HuH-7.5 (cell line): ENCODE measurements at regions not wholly inside any gene's neighbourhood (a gene's known extent, or its start where the extent isn't known, plus 50 kb on each side); places are given as distances from the start of the nearest gene placed in this dataset.

Experiments used
- DNase-seq: peaks from one replicate; pipeline ENCODE4 v3.0.0; 2011; ENCODE audit warnings: low spot score

DNA sequence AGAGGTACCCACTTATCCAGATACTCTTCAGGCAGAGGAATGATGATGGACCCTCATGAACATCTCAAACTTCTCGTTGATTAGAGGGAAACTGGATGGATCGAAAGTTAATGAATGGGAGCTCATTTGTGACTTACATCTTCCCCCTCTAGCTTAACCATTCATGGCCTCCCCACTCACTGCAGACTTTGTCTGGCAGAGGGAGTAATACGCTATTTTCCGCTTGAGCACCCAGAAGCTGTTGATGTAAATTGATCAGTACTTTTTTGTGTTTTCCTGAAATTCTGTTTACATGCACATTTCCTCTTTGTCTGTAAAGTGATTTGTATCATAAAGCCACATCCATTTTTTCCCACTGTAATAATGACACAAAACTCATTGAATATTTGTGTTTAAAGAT is 239.1 kb upstream of the RBFOX1 start:
- DNase-seq: no peak

DNA sequence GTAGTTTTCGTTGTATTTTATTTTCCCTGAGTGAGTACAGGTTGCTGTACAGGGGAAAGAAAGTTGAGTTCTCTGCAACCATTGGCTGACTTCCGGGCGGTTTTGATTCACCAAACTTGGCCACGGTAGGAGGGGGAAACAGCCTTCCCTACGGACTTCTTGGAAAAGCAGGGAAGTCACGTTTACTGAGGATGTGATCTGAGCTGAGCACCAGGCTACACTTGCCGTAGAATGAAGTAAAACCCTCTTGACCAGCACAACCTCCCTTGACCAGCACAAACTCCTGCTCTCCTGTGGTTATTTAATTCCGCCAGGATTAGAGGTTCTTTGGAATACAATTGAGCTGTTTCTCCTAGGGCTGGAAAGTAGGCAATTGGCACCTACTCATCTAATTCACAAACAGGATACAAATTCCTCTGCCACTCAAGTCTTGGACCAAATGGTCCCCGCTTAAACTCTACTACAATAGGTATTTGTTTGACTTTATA is 242.0 kb upstream of the RBFOX1 start:
- DNase-seq: no peak

DNA sequence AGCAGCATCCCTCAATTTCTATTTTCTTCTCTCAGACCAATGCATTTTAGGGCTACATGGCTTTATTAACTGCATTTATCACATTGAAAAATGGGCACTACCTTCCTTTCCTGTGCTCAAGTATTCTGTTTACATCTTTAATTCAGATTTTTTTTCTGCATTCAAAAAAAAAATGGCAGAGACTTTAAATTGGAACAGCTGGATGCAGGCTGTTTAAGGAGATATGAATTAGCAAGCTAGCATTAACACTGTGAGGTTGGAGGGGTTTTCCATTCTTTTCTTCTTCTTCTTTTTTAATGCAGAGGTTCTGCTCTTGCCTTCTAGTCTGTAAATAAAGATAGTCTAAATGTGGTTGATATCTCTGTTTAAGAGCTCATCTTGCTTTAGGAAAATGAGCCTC is 242.9 kb upstream of the RBFOX1 start:
- no peak for DNase-seq

DNA sequence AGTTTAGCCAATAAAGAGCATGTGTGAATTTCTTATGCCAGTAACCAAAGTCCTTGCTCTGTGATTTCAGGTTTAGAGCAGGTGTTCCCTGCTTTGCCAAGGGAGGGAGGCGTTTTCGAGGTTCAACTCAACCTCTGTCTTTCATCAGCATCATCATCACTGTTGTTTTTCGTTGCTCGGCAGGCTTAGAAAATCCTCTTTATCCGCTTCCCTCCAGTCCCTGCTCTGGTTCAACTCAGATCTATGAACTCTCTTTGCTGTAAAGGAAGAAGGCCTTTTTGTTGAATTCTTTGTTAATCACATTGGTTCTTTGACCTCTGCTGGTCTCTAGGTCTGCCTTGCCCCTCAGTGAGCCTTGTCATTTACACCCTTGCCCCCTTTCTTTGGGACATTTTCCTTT is 243.9 kb upstream of the RBFOX1 start:
- DNase-seq: no peak

DNA sequence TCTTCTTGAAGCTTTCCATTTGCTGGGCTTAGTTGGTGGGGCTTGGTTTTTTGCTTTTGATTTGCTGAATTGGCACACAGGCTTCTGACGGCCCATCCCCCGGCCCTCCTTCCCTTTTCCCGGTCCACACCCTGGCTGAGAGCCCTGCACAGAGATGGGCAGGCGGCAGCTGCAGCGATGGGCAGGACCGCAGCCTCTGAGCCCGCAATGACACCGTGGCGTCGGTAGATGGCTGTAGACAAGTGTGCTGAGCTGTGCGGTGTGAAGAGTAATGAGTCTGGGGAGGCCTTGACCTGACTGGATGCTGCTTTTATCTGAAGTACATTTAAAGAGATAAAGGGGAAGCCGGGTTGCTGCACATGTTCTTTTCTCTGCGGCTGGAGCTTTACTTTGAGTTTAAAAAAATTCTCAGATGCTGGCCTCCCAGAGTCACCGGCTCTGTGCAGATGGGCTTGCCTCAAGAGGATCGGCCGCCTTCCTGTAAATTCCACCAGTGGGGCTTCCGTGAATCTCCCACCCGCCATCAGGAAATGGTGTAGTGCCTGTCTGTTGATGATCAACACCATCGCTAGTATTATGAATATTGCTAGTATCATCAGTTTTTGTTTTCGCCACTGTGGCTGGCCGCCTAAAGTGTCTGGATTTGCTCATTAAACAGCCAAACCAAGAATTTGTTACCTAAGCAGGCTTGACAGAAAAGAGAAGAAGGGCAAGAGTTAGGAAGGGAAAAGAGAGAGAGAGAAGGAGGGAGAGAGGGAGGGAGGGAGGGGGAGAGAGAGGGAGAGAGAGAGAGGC is 245.6 kb upstream of the RBFOX1 start:
- peak; percentile 5 for DNase-seq

DNA sequence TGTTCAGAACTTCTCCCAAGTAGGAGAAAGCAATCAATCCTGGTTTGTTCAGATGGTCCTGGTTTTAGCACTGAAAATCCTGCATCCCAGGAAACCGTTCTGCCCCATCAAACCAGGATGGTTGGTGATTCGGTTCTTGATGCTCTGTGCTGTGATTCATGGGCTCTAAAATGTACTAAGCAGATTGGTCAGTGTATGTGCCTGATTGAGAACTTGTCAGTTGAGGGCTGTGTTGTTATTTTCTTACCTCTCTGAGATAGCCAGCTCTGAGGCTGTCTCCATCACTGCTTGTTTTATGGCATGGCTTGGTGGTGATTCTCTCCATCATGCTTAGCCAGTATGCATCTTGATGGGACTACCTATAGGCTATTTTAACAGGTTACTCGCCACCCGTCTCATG is 246.9 kb upstream of the RBFOX1 start:
- DNase-seq: no peak

DNA sequence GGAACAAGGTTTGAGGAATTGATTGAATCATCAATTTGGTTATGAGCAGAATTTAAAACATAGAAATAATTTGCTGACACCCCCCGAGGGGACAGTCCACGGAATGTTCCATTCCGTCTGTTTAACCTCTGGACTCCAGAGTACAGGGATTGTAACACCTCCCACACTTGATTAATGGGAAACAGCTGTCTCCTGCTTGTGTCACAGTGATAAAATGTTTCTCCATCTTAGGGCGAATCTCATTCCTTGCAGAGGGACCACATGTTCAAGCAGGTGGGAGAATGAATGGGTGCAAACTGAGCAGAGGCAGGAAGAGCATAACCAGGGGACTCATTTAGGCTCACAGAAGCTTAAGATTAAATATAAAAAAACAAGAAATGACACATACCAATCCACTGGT is 249.5 kb upstream of the RBFOX1 start:
- DNase-seq: no peak

DNA sequence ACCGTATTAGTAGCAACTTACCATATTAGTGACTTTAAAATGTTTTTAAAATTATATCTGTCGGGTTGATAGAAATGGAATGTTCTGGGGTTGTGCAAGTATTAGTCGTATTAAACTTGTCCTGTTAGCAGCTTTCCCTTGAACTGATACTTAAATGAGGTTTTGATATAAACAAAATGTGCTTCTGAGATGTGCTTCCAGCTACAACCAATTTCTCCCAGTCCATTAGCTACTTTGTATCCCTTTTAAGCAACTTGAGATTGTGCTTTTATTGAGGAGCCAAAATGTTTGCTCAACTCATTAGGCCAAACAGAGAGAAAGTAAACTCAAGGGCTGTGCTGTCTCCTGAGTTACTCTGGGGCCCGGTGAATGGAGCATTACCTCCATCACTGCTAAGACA is 255.0 kb upstream of the RBFOX1 start:
- no peak for DNase-seq

DNA sequence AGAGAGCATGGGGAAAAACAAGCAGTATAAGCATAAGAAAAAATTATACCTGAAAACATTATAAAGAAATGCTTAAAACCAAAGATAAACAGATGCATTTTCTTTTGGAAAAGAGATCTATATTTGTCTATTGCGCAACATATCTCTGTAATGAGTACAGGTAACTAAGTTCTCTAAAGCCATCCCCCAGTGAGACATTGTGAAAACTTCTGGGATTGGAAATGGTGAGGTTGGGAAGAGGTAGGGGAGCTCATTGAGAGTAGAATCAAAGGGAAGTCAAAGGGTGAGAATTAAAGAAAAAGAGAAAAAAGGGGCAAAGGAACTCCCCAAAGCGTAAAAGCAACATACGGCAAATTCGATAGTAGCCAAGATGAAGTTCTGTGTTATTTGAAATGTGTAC is 257.9 kb upstream of the RBFOX1 start:
- no peak for DNase-seq

DNA sequence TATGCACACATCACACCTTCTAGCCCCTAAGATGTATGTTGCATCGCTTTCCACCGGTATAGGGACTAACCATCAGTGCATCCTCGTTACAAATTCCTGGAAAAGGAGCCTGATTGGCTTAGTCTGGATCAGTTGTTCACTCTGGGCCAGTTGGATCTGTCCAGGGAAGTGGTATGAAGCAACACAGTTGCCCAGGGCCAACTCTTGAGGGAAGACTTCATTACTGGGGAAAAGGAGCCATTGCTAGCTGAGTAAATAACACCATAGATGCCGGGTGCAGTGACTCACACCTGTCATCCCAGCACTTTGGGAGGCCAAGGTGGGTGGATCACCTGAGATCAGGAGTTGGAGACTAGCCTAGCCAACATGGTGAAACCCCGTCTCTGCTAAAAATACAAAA is 275.2 kb upstream of the RBFOX1 start:
- no peak for DNase-seq

DNA sequence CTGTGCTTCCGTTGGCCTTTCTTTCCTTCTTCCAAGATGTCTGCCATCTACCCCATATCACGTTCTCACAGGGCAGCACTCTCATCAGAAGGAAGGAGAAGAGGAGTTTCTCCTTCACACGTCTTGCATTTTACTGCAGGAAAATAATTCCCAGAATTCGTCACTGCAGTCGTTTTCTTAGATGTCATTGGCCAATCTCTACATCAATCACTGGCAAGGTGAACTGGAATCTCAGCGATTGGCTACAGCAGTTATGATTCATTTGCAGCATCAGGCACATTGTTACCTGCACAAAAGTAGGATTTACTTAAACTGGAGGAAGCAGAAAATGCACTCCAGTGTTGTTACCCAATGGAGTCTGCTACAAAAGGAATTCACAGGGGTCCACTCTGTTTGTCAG is 277.2 kb upstream of the RBFOX1 start:
- no peak for DNase-seq

DNA sequence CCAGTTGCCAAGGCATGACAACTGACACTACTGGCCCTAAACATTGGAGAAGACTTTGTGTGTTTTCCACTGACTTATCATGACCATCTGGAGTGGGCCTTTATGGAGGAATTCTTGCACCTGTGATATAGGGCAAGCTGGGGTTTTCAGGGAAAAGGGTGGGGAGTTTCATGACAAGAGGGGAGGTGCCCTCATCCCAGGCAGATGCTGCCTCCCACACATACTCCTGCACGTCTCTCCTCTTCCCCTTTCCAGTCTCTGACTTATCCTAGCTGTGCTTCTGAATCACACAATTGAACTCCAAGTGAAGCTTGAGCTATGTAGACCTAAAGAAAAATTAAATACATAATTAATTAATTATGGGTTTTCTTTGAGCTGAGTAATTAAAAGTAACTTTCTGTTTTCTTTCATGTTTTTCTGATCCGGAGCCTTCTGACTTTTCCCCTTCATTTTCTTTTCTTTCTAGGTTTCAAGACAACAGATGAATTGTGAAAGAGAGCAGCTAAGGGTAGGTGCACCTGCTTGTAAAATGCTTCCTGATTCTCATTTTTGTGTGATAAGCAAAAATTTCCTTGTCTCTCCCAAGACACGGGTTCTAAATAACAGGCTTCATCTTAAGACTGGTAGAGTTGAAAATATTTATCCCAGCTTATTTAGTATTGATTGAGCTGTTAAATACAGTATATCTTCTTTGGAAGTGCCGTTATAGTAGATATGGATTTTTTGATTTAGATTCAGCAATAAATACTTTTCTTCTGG is 280.9 kb upstream of the RBFOX1 start:
- no peak for DNase-seq

DNA sequence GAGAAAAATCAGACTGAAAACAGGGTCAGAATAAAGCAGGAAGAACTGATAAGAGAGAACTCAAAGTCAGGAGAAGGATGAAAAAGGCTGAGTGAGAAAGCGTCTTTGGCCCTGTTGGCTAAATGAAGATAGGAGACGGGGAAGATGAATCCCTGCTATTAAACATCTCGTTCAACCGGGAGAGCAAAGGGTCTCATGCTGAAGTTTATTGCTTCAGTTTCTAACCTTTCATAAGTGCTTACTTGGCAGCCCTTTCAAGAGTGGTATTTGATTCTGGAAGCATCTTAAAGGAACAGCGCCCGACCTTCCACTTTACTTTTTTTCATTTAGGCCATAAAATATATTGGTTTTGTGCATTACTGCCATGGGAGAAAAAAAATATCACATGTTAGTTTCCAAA is 288.3 kb upstream of the RBFOX1 start:
- no peak for DNase-seq

DNA sequence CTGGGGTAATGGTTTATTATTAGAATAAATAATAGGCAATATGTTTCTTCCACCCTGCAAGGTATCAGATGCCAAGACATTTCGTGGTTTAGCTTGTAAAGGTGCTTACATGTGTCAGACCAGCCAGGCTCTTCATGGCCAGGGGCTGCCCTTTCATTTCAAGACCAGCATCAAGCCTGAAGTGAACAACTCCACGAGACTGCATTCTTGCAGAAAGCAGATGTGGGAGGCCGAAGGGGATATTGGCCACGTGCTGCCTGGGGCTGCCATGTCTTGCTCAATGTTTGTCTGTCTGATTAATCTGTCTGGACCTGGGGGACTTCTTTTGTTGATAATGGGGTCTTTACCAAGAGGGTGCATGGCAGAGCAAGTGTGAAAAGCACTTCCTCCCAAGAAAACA is 294.2 kb upstream of the RBFOX1 start:
- no peak for DNase-seq

DNA sequence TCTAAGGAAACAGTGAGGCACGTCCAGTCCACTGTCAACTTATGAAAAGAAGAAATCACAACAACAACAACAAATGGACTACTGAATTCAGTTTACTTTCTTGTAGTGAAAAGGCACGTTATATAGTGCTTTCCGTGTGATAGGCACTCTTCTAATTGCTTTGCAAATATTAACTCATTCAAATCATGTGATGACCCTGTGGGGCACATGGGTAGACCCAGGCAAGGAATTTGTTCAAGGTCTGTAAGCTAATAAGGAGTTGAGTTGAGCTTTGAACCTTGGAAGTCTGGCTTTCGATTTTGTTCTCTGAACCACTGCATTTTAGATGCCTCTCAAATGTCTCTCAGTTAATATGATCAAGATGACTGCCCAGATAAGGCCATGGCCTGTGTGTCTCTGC is 295.1 kb upstream of the RBFOX1 start:
- DNase-seq: no peak

DNA sequence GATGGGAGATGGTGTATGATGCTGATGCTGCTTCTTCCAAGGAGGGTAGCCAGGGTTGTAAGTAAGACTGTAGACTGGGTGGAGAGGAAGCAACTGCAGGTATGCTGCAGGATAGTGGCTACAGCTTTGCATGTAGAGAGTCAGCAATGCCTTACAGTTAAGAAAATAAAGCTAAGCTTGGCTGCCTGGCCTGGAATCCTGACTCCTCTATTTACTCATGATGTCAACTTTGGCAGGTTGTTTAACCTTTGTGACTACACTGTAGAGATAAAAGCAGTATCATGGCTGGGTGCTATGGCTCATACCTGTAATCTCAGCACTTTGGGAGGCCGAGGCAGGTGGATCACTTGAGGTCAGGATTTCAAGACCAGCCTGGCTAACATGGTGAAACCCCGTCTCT is 301.6 kb upstream of the RBFOX1 start:
- no peak for DNase-seq

DNA sequence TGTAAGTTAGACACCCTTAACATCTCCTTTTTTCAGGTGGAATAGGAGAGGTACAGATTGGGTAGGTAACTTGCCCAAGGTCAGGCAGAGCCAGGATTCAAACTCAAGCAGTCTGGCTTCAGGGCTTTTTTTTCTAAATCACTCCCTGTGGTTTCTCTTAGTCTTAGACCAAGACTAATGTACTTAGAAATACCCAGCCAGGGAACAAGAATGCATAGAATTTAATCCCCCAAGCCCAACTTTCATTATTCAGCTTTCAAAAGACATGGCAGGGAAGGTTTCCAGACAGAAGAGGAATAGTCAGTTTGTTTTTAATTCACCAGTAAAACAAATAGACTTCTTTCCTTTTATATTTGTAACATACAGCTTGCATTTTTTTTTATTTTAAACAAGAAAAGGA is 305.2 kb upstream of the RBFOX1 start:
- no peak for DNase-seq

DNA sequence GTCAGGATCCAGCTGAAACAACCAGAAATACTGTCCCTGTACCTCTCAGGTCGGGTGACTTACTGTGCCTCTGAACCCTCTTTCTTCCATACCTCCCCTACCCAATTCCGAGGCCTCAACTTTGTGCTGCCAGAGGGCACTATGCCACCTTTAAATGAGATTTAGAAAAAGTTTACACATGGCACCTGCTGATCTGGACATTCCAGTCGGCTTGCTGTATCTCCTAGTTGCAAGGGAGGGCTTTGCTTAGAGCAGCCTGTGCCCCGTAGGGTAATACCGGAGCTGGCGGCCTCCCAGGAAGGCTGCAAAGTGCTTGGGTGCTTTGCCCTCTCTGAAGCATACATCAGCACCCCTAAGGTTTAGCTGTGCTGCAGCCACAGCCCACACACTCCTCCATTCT is 306.0 kb upstream of the RBFOX1 start:
- no peak for DNase-seq

DNA sequence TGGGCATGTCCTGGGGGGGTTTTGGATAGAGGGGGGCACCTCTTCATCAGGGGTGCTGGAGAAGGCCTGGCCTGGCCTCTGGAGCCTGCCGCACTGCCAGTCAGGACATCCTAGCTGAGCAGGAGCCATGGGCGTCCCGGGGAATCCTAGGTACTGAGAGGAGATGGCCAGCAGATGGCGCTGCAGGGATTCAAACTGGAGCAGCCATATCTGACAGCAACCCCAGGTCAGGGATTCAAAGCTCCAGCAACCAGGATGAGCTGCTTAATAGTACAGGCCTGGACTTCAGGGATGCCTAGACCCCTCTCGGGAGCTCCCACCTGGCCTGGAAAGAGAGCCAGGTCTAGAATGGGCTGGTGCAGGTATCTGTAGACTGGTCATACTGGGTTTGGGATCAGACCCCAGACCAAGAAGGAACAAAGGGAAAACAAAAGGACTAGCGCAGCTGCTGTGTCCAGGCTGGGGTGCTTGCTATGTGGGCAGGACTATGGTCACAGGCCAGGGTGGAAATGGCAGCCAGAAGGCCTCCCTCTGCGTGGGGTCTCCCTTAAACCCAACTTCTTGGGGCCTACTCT is 306.9 kb upstream of the RBFOX1 start:
- DNase-seq: peak; percentile 33

DNA sequence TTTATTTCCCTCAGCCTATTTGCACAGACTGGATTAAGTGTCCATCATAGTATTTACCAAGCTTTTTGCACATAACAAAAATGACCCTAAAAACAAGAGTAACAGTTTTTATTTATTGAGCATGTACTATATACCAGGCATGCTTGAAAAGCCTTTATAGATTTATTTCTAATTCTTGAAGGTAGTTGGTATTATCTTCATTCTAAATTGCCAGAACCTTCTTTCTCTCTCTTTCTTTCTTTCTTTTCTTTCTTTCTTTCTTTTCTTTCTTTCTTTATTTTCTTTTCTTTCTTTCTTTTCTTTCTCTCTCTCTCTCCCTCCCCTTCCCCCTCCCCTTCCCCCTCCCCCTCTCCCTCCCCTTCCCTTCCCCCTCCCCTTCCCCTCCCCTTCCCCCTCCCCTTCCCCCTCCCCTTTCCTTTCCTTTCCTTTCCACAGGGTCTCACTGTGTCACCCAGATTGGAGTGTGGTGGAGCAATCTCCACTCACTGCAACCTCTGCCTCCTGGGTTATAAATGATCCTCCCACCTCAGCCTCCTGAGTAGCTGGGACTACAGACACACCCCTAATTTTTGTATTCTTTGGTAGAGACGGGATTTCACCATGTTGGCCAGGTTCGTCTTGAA is 310.9 kb upstream of the RBFOX1 start:
- no peak for DNase-seq

DNA sequence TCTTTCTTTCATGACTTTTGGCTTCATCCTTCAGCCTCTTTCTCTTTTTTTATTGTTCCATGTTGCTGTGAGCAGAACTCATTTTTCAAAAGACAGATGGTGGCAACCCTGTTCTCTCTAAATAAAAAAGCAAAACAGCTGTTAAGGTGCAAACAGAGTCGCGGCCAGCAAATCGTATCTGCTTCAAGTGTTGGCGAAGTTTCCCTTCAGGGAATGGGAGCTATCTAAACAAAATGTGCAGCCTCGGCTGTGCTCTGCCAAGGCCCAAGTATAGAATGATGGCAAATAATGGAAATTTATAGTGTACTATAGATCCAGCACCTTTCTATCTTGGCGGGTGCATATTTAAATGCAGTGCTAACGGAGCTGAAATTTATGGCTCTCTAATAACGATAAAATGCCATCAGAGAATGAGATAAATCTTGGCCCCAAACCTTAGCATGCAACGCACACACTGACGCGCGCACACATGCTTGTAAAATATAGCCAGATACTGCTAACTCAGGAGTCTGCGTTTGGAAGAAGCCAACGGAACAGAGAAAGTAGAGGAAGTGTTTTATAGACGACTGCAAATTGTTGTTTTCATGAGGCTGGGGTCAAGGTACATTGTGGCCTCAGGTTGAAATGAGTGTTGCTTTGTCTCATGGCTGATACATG is 315.5 kb upstream of the RBFOX1 start:
- DNase-seq: no peak

DNA sequence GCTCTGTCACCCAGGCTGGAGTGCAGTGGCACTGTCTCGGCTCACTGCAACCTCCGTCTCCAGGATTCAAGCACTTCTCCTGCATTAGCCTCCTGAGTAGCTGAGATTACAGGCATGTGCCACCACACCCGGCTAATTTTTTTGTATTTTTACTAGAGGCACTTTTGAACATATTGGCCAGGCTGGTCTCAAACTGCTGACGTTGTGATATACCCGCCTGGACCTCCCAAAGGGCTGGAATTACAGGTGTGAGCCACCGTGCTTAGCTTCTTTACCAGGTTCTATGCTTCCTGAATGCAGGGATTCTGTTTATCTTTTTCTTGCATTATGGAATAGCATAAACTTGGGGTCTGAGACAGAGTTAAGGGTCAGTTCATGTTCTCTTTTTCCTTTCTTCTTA is 317.9 kb upstream of the RBFOX1 start:
- no peak for DNase-seq
